T-helper 2 cell treated with Interferon-gamma antibody and Interleukin-4, amounts not matched to agents 5 μg/mL and 100 μg/mL, for 36 hours (primary cell): ENCODE measurements at regions not wholly inside any gene's neighbourhood (a gene's known extent, or its start where the extent isn't known, plus 50 kb on each side); places are given as distances from the start of the nearest gene placed in this dataset.

Source experiments
- DNase-seq: peaks from one replicate; pipeline ENCODE4 v3.0.0; 2021; ENCODE audit warnings: low spot score
- H3K27ac Mint-ChIP-seq: one replicate; pipeline ENCODE4 v1.8.0; 2021; ENCODE audit warnings: mild to moderate bottlenecking, mixed read lengths
- H3K27me3 Mint-ChIP-seq: one replicate; pipeline ENCODE4 v1.8.0; 2021; ENCODE audit warnings: low read depth, mixed read lengths
- H3K36me3 Mint-ChIP-seq: one replicate; pipeline ENCODE4 v1.8.0; 2021; ENCODE audit warnings: low read depth, mixed read lengths
- H3K4me1 Mint-ChIP-seq: one replicate; pipeline ENCODE4 v1.8.0; 2021; ENCODE audit warnings: low read depth, mixed read lengths
- H3K4me3 Mint-ChIP-seq: one replicate; pipeline ENCODE4 v1.8.0; 2022; ENCODE audit warnings: mild to moderate bottlenecking, moderate library complexity, mixed read lengths
- H3K9me3 Mint-ChIP-seq: one replicate; pipeline ENCODE4 v1.8.0; 2021; ENCODE audit warnings: mixed read lengths

GRCh38 chr17:70886648-70887047, 717.3 kb downstream of the KCNJ2 start:
- no peaks in the 10 kb centered on the region for H3K4me1 Mint-ChIP-seq
- H3K9me3 Mint-ChIP-seq: peaks cover 31% of the 10 kb centered on the region
- no peak overlapping the region for H3K27ac Mint-ChIP-seq
- no peaks in the 10 kb centered on the region for H3K27me3 Mint-ChIP-seq
- H3K4me3 Mint-ChIP-seq: no peak overlapping the region
- no peaks in the 10 kb centered on the region for H3K36me3 Mint-ChIP-seq
- no peak for DNase-seq

GRCh38 chr17:70888324-70888723, 719.0 kb downstream of the KCNJ2 start:
- no peak overlapping the region for H3K4me3 Mint-ChIP-seq
- H3K36me3 Mint-ChIP-seq: no peaks in the 10 kb centered on the region
- H3K27me3 Mint-ChIP-seq: no peaks in the 10 kb centered on the region
- no peaks in the 10 kb centered on the region for H3K4me1 Mint-ChIP-seq
- H3K9me3 Mint-ChIP-seq: peaks cover 22% of the 10 kb centered on the region
- H3K27ac Mint-ChIP-seq: no peak overlapping the region
- no peak for DNase-seq

- Mint-ChIP-seq H3K4me3 (no peak overlapping the region), H3K4me1 (no peaks in the 10 kb centered on the region), H3K9me3 (peaks cover 22% of the 10 kb centered on the region), H3K27ac (no peak overlapping the region), H3K36me3 (no peaks in the 10 kb centered on the region), H3K27me3 (no peaks in the 10 kb centered on the region)
- no peak for DNase-seq
Measured at GRCh38 chr17:70891306-70891705, 722.0 kb downstream of the KCNJ2 start.

GRCh38 chr17:70892527-70892926, 723.2 kb downstream of the KCNJ2 start:
- no peaks in the 10 kb centered on the region for H3K36me3 Mint-ChIP-seq
- H3K4me3 Mint-ChIP-seq: no peak overlapping the region
- H3K27ac Mint-ChIP-seq: no peak overlapping the region
- peaks cover 28% of the 10 kb centered on the region for H3K9me3 Mint-ChIP-seq
- no peaks in the 10 kb centered on the region for H3K27me3 Mint-ChIP-seq
- no peak for DNase-seq
- H3K4me1 Mint-ChIP-seq: no peaks in the 10 kb centered on the region

- Mint-ChIP-seq H3K4me3 (no peak overlapping the region), H3K9me3 (peaks cover 36% of the 10 kb centered on the region), H3K27ac (no peak overlapping the region)
Measured at GRCh38 chr17:70896843-70897242, 727.5 kb downstream of the KCNJ2 start.

GRCh38 chr17:70897446-70897845, 728.1 kb downstream of the KCNJ2 start:
- peaks cover 41% of the 10 kb centered on the region for H3K9me3 Mint-ChIP-seq
- no peaks in the 10 kb centered on the region for H3K36me3 Mint-ChIP-seq
- no peak overlapping the region for H3K4me3 Mint-ChIP-seq
- DNase-seq: no peak
- H3K4me1 Mint-ChIP-seq: no peaks in the 10 kb centered on the region
- no peak overlapping the region for H3K27ac Mint-ChIP-seq
- no peaks in the 10 kb centered on the region for H3K27me3 Mint-ChIP-seq

More at GRCh38 chr17:70896843-70897242, 727.5 kb downstream of the KCNJ2 start:
- DNase-seq: no peak
- H3K27me3 Mint-ChIP-seq: no peaks in the 10 kb centered on the region
- no peaks in the 10 kb centered on the region for H3K4me1 Mint-ChIP-seq
- no peaks in the 10 kb centered on the region for H3K36me3 Mint-ChIP-seq

- Mint-ChIP-seq H3K4me3 (no peak overlapping the region), H3K4me1 (no peaks in the 10 kb centered on the region), H3K27me3 (no peaks in the 10 kb centered on the region), H3K9me3 (peaks cover 33% of the 10 kb centered on the region), H3K27ac (no peak overlapping the region), H3K36me3 (no peaks in the 10 kb centered on the region)
- no peak for DNase-seq
Measured at GRCh38 chr17:70901870-70902269, 732.5 kb downstream of the KCNJ2 start.

- no peaks in the 10 kb centered on the region for H3K4me1 Mint-ChIP-seq
- no peak overlapping the region for H3K4me3 Mint-ChIP-seq
- DNase-seq: no peak
- peaks cover 23% of the 10 kb centered on the region for H3K9me3 Mint-ChIP-seq
- H3K36me3 Mint-ChIP-seq: no peaks in the 10 kb centered on the region
- H3K27ac Mint-ChIP-seq: no peak overlapping the region
- H3K27me3 Mint-ChIP-seq: no peaks in the 10 kb centered on the region
Measured at GRCh38 chr17:70905796-70906195, 736.5 kb downstream of the KCNJ2 start.

GRCh38 chr17:70906808-70907207, 737.5 kb downstream of the KCNJ2 start:
- no peaks in the 10 kb centered on the region for H3K27me3 Mint-ChIP-seq
- no peaks in the 10 kb centered on the region for H3K36me3 Mint-ChIP-seq
- no peak overlapping the region for H3K27ac Mint-ChIP-seq
- H3K9me3 Mint-ChIP-seq: peaks cover 23% of the 10 kb centered on the region
- DNase-seq: no peak
- H3K4me3 Mint-ChIP-seq: no peak overlapping the region
- H3K4me1 Mint-ChIP-seq: no peaks in the 10 kb centered on the region

GRCh38 chr17:70912716-70913485, 743.6 kb downstream of the KCNJ2 start:
- H3K4me1 Mint-ChIP-seq: no peaks in the 10 kb centered on the region
- H3K27ac Mint-ChIP-seq: no peak overlapping the region
- H3K4me3 Mint-ChIP-seq: no peak overlapping the region
- no peaks in the 10 kb centered on the region for H3K27me3 Mint-ChIP-seq
- no peak for DNase-seq
- peaks cover 37% of the 10 kb centered on the region for H3K9me3 Mint-ChIP-seq
- no peaks in the 10 kb centered on the region for H3K36me3 Mint-ChIP-seq

GRCh38 chr17:70916469-70916868, 747.1 kb downstream of the KCNJ2 start:
- no peak for DNase-seq
- Mint-ChIP-seq H3K36me3 (no peaks in the 10 kb centered on the region), H3K4me3 (no peak overlapping the region), H3K27ac (no peak overlapping the region), H3K4me1 (no peaks in the 10 kb centered on the region), H3K9me3 (peaks cover 46% of the 10 kb centered on the region), H3K27me3 (no peaks in the 10 kb centered on the region)

- no peak for DNase-seq
- no peaks in the 10 kb centered on the region for H3K4me1 Mint-ChIP-seq
- no peak overlapping the region for H3K4me3 Mint-ChIP-seq
- no peak overlapping the region for H3K27ac Mint-ChIP-seq
- H3K27me3 Mint-ChIP-seq: no peaks in the 10 kb centered on the region
- peaks cover 61% of the 10 kb centered on the region for H3K9me3 Mint-ChIP-seq
- H3K36me3 Mint-ChIP-seq: no peaks in the 10 kb centered on the region
Measured at GRCh38 chr17:70919241-70919640, 749.9 kb downstream of the KCNJ2 start.

- no peaks in the 10 kb centered on the region for H3K4me1 Mint-ChIP-seq
- H3K27me3 Mint-ChIP-seq: no peaks in the 10 kb centered on the region
- no peaks in the 10 kb centered on the region for H3K36me3 Mint-ChIP-seq
- no peak overlapping the region for H3K27ac Mint-ChIP-seq
- no peak for DNase-seq
- no peak overlapping the region for H3K4me3 Mint-ChIP-seq
- H3K9me3 Mint-ChIP-seq: peaks cover 62% of the 10 kb centered on the region
Measured at GRCh38 chr17:70920416-70920815, 751.1 kb downstream of the KCNJ2 start.

GRCh38 chr17:70922268-70922667, 752.9 kb downstream of the KCNJ2 start:
- H3K27ac Mint-ChIP-seq: no peak overlapping the region
- peaks cover 58% of the 10 kb centered on the region for H3K9me3 Mint-ChIP-seq
- no peaks in the 10 kb centered on the region for H3K36me3 Mint-ChIP-seq
- no peak overlapping the region for H3K4me3 Mint-ChIP-seq
- DNase-seq: no peak
- no peaks in the 10 kb centered on the region for H3K4me1 Mint-ChIP-seq
- H3K27me3 Mint-ChIP-seq: no peaks in the 10 kb centered on the region

- Mint-ChIP-seq H3K27me3 (no peaks in the 10 kb centered on the region), H3K27ac (no peak overlapping the region), H3K9me3 (peaks cover 56% of the 10 kb centered on the region), H3K4me3 (no peak overlapping the region), H3K4me1 (no peaks in the 10 kb centered on the region), H3K36me3 (no peaks in the 10 kb centered on the region)
- no peak for DNase-seq
Measured at GRCh38 chr17:70924776-70925175, 755.4 kb downstream of the KCNJ2 start.
